ENCODE measurements at regions not wholly inside any gene's neighbourhood (a gene's known extent, or its start where the extent isn't known, plus 50 kb on each side); places are given as distances from the start of the nearest gene placed in this dataset.

DNA sequence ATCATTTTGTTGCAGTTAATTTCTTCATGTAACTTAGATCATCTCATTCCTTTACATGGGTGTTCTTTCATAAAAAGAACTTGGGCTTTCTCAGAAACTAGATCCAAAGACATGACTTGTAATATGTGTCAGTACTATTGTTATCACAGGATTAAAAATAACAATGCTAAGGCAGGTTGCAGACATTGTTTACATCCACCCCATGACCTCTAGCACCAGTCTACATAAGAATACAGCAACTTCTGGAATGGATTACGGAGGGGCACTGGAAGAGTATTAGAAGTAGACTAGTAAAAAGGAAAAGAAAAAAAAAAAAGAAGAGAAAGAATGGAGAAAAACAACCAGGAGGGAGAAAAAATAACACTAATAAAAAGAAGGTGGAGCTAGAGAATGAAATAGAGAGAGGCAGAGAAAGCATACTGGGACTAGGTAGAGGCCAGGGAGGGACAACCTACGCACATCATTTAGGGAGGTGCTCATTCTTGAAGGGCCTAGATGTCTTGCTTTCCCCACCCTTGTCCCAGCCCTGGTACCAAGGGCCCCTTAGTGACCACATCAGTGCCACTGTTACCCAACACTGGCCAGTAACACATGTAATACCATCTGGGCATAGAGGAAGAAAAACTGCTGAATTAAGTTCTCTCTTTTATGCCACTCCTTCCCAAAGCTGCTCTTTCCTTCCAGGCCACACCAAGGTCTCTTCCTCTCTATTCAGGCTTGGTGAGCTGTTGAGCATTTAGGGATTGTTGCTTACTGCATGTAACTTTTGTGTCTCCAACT, 70.6 kb upstream of the KLF7 start:
- no peak for TF ChIP-seq FOXJ2 (tag; IDR thresholded peaks at IDR 0.05)
- TF ChIP-seq FOXK2 (conservative IDR thresholded peaks at IDR 0.05 in 1 of 2, IDR thresholded peaks at IDR 0.05 in 1 of 2; ENCODE audit: low read depth in 2 of 2) = no peak
- TF ChIP-seq TFAP4 (CRISPR knock-in tag; IDR thresholded peaks at IDR 0.05; ENCODE audit: borderline replicate concordance) = no peak

All from K562 (cell line).